Lower lobe of right lung (tissue), 2 donors: ENCODE measurements at regions not wholly inside any gene's neighbourhood (a gene's known extent, or its start where the extent isn't known, plus 50 kb on each side); places are given as distances from the start of the nearest gene placed in this dataset.

Experiments
- ATAC-seq, 2 donors: fragments of 200-7000 bp; cut with Tn5 transposase; one replicate each; pipeline ENCODE4 v1.9.1; 2020 to 2022; ENCODE audit warnings: mild to moderate bottlenecking in 2 of 2, moderate library complexity in 2 of 2
- DNase-seq: peaks from one replicate; pipeline ENCODE4 v3.0.0-alpha.2; 2020
- H3K27ac ChIP-seq: fragments of 200-600 bp; one replicate; pipeline ENCODE4 v1.8.0; 2022
- H3K27me3 ChIP-seq: fragments of 200-600 bp; one replicate; pipeline ENCODE4 v1.8.0; 2022; ENCODE audit warnings: low read depth
- H3K36me3 ChIP-seq: fragments of 200-600 bp; one replicate; pipeline ENCODE4 v1.8.0; 2022; ENCODE audit warnings: mild to moderate bottlenecking
- H3K4me1 ChIP-seq: fragments of 200-600 bp; one replicate; pipeline ENCODE4 v1.8.0; 2022
- H3K4me3 ChIP-seq: fragments of 200-600 bp; one replicate; pipeline ENCODE4 v1.8.0; 2022; ENCODE audit warnings: mild to moderate bottlenecking
- H3K9me3 ChIP-seq: fragments of 200-600 bp; one replicate; pipeline ENCODE4 v1.8.0; 2022
- CTCF ChIP-seq: fragments of 200-600 bp; IDR thresholded peaks from one replicate; pipeline ENCODE4 v1.8.0; 2022; ENCODE audit warnings: antibody characterized with exemption, mild to moderate bottlenecking
- intact Hi-C: fragments of 100-400 bp; cut with DNase I; formaldehyde crosslinking; loops from one replicate; pipeline ENCODE4 v1.11.0; 2022
- donor health status: DM: no; HTN: yes; CAD: no; lungs with severe emphysema.

- DNase-seq (no peak), ATAC-seq (no peak)
- intact Hi-C loops: no loop called here
Observed at GRCh38 chr17:15048933-15049794, 216.0 kb downstream of the PMP22 start.

GRCh38 chr17:15048381-15048780 lies 216.7 kb downstream of the PMP22 start:
- H3K36me3 ChIP-seq: no peaks in the 10 kb centered on the region
- no peak overlapping the region for H3K4me3 ChIP-seq
- H3K9me3 ChIP-seq: no peaks in the 10 kb centered on the region
- H3K27me3 ChIP-seq: no peaks in the 10 kb centered on the region
- ATAC-seq: no peak
- no peak for TF ChIP-seq CTCF
- intact Hi-C loops: no loop called here
- H3K27ac ChIP-seq: no peak overlapping the region
- H3K4me1 ChIP-seq: no peaks in the 10 kb centered on the region
- DNase-seq: no peak

More at GRCh38 chr17:15048933-15049794, 216.0 kb downstream of the PMP22 start:
- Histone ChIP-seq H3K27me3 (no peaks in the 10 kb centered on the region), H3K4me1 (no peaks in the 10 kb centered on the region), H3K9me3 (no peaks in the 10 kb centered on the region), H3K4me3 (no peak overlapping the region), H3K36me3 (no peaks in the 10 kb centered on the region), H3K27ac (no peak overlapping the region)
- TF ChIP-seq CTCF: no peak

GRCh38 chr17:15042311-15042710 lies 222.8 kb downstream of the PMP22 start:
- DNase-seq (no peak), ATAC-seq (no peak)
- H3K4me3 ChIP-seq: no peak overlapping the region
- no peaks in the 10 kb centered on the region for H3K9me3 ChIP-seq
- no peaks in the 10 kb centered on the region for H3K27me3 ChIP-seq
- intact Hi-C loops: no loop called here
- no peak overlapping the region for H3K27ac ChIP-seq
- no peak for TF ChIP-seq CTCF
- H3K4me1 ChIP-seq: peaks cover 8% of the 10 kb centered on the region
- no peaks in the 10 kb centered on the region for H3K36me3 ChIP-seq

DNA sequence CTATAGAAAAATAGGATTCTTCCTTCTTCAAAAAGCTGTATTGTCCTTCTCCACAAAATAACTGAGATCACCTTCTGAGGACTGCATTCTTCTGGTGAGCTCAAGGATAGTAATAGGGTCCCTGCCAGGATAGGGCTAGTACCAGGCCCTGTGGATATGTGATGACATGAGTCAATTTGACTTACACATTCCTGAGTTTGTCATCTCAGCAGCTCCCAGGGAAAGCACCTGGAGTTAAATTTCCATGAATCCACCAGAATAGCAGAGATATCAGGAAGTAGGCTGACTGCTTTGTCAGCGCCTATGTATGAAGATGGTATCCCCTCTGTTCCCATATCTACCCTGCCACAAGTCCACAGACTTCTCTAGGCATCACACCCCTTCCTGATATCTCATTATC lies 225.8 kb downstream of the PMP22 start:
- Histone ChIP-seq H3K36me3 (no peaks in the 10 kb centered on the region), H3K4me1 (peaks cover 8% of the 10 kb centered on the region), H3K4me3 (no peak overlapping the region), H3K27ac (no peak overlapping the region), H3K27me3 (no peaks in the 10 kb centered on the region), H3K9me3 (no peaks in the 10 kb centered on the region)
- TF ChIP-seq CTCF: no peak
- intact Hi-C loops: no loop called here
- ATAC-seq: no peak
- DNase-seq: no peak

- Histone ChIP-seq H3K4me1 (peaks cover 8% of the 10 kb centered on the region), H3K36me3 (no peaks in the 10 kb centered on the region), H3K9me3 (no peaks in the 10 kb centered on the region), H3K27me3 (no peaks in the 10 kb centered on the region), H3K27ac (no peak overlapping the region), H3K4me3 (no peak overlapping the region)
- ATAC-seq (peak; percentile 70 to 74), DNase-seq (no peak)
- intact Hi-C loops: no loop called here
- TF ChIP-seq CTCF: no peak
Observed at GRCh38 chr17:15038656-15039055, 226.5 kb downstream of the PMP22 start.
